ENCODE measurements at regions not wholly inside any gene's neighbourhood (a gene's known extent, or its start where the extent isn't known, plus 50 kb on each side); places are given as distances from the start of the nearest gene placed in this dataset.

DNA sequence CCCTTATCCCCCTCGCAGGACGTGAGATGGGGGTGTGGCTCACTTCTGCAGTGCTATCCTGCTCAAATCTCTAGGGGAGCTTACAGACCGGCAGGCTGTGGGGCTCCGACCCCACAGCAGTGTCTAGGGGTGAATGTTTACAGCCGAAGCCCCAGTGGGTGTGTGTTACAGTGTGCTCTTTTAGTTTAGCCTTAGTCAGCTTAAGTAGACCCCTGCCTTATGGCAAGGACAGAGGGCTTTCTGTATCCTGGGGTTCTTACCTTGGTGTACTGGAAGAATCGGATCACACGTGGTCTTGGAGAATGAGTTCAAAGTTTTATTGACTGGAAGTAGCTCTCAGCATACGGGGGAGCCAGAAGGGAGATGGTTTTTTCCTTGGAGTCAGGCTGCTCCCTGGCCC lies 348.2 kb upstream of the GYPC start:
- no peak for TF ChIP-seq CTCF (conservative IDR thresholded peaks at IDR 0.05 in 1 of 2, IDR thresholded peaks at IDR 0.05 in 1 of 2; ENCODE audit: extremely low read depth in 1 of 2, insufficient read depth in 1 of 2, low read depth in 1 of 2, low read length in 2 of 2)
- no peak for TF ChIP-seq EZH2 (IDR thresholded peaks at IDR 0.05; ENCODE audit: borderline replicate concordance, low read length)
